B cell (primary cell): ENCODE measurements at regions not wholly inside any gene's neighbourhood (a gene's known extent, or its start where the extent isn't known, plus 50 kb on each side); places are given as distances from the start of the nearest gene placed in this dataset.

Experiments
- ATAC-seq: fragments of 200-7000 bp; cut with Tn5 transposase; one replicate; pipeline ENCODE4 v1.10.0; 2021; ENCODE audit warnings: low read depth, mild to moderate bottlenecking, moderate number of reproducible peaks, moderate library complexity
- CTCF ChIA-PET: fragments of 350-600 bp; sonication (Branson Sonifier 250); formaldehyde crosslinking; loops from one replicate; lab custom pipeline; 2021; ENCODE audit warnings: antibody characterized with exemption, inconsistent platforms; lab: Charles Lee
- POLR2A ChIA-PET: fragments of 350-600 bp; sonication (Branson Sonifier 250); formaldehyde crosslinking; loops from one replicate; lab custom pipeline; 2021; ENCODE audit warnings: antibody characterized with exemption; lab: Charles Lee
- DNase-seq: peaks from one replicate; pipeline ENCODE4 v3.0.0; 2013
- H2AFZ ChIP-seq: 2 replicates; pipeline ENCODE4 v1.6.1; 2012; ENCODE audit warnings: mild to moderate bottlenecking, low read depth, low read length; ENCODE audit not compliant: insufficient read depth, poor library complexity, severe bottlenecking
- H3K27ac ChIP-seq, 2 donors: 1 replicate in 1 of 2; 2 replicates in 1 of 2; pipeline ENCODE4 v1.5.1; 2012 to 2013; ENCODE audit warnings: low read length in 2 of 2, mild to moderate bottlenecking in 2 of 2, moderate library complexity in 1 of 2
- H3K27me3 ChIP-seq, 4 experiments: fragments of 200-600 bp in 1 of 4; sonication (generic) in 1 of 4; replicated peaks in 1 of 4; 1 replicate in 2 of 4; 2 replicates in 2 of 4; pipeline versions ENCODE4 v1.6.1 to v1.7.0; 2013 to 2016; ENCODE audit warnings: low read length in 3 of 4, mild to moderate bottlenecking in 2 of 4, mixed read lengths in 1 of 4, moderate library complexity in 1 of 4; ENCODE audit not compliant: insufficient read depth in 4 of 4, control insufficient read depth in 3 of 4; ENCODE audit errors: control extremely low read depth in 1 of 4
- H3K36me3 ChIP-seq, 2 experiments: replicated peaks in 1 of 2; 1 replicate in 1 of 2; 2 replicates in 1 of 2; pipeline versions ENCODE4 v1.6.1 to v1.7.1; 2013; ENCODE audit warnings: low read length in 1 of 2; ENCODE audit not compliant: insufficient read depth in 2 of 2, control insufficient read depth in 1 of 2; ENCODE audit errors: control extremely low read depth in 1 of 2, extremely low read depth in 1 of 2
- H3K4me1 ChIP-seq, 2 donors: fragments of 200-600 bp in 1 of 2; sonication (generic) in 1 of 2; 1 replicate in 1 of 2; 2 replicates in 1 of 2; pipeline versions ENCODE4 v1.5.1 to v1.6.1; 2013 to 2017; ENCODE audit warnings: low read length in 2 of 2; ENCODE audit not compliant: control insufficient read depth in 2 of 2, insufficient read depth in 2 of 2
- H3K4me2 ChIP-seq: replicated peaks from 2 replicates; pipeline ENCODE3; 2012; ENCODE audit warnings: mild to moderate bottlenecking, low read depth, low read length; ENCODE audit not compliant: poor library complexity, severe bottlenecking
- H3K4me3 ChIP-seq, 5 experiments: fragments of 200-600 bp in 1 of 5; sonication (generic) in 1 of 5; 1 replicate in 3 of 5; 2 replicates in 2 of 5; pipeline versions ENCODE4 v1.5.1 to v1.7.0; 2011 to 2016; ENCODE audit warnings: low read length in 4 of 5, mild to moderate bottlenecking in 4 of 5, low read depth in 2 of 5, control low read depth in 1 of 5, moderate library complexity in 1 of 5; ENCODE audit not compliant: insufficient read depth in 1 of 5; ENCODE audit errors: control extremely low read depth in 1 of 5, extremely low read depth in 1 of 5
- H3K79me2 ChIP-seq: fragments of 200-600 bp; sonication (generic); one replicate; pipeline ENCODE4 v1.6.0; 2016; ENCODE audit warnings: low read length; ENCODE audit not compliant: control insufficient read depth, insufficient read depth
- H3K9ac ChIP-seq: fragments of 200-600 bp; sonication (generic); 2 replicates; pipeline ENCODE4 v1.6.1; 2017; ENCODE audit warnings: mild to moderate bottlenecking, low read length, moderate library complexity
- H3K9me3 ChIP-seq, 3 donors: one replicate each; pipeline versions ENCODE4 v1.6.1 to v1.7.1; 2013; ENCODE audit warnings: low read length in 2 of 3; ENCODE audit not compliant: control insufficient read depth in 2 of 3, insufficient read depth in 1 of 3; ENCODE audit errors: control extremely low read depth in 1 of 3
- H4K20me1 ChIP-seq: 2 replicates; pipeline ENCODE4 v1.6.0; 2012; ENCODE audit warnings: mild to moderate bottlenecking, low read length; ENCODE audit not compliant: insufficient read depth, control insufficient read depth, poor library complexity, severe bottlenecking
- H3K27ac Mint-ChIP-seq: one replicate; pipeline ENCODE4 v1.8.0; 2021; ENCODE audit warnings: mixed read lengths
- H3K27me3 Mint-ChIP-seq: one replicate; pipeline ENCODE4 v1.8.0; 2021; ENCODE audit warnings: mixed read lengths
- H3K4me1 Mint-ChIP-seq: one replicate; pipeline ENCODE4 v1.8.0; 2021; ENCODE audit warnings: mixed read lengths
- H3K4me3 Mint-ChIP-seq: one replicate; pipeline ENCODE4 v1.8.0; 2021; ENCODE audit warnings: mixed read lengths
- H3K9me3 Mint-ChIP-seq: one replicate; pipeline ENCODE4 v1.8.0; 2022; ENCODE audit warnings: mixed read lengths; ENCODE audit not compliant: insufficient read depth
- CTCF ChIP-seq: fragments of 200-600 bp; IDR thresholded peaks from one replicate; pipeline ENCODE4 v1.8.0; 2022; ENCODE audit warnings: antibody characterized with exemption, mild to moderate bottlenecking
- EZH2 ChIP-seq: IDR thresholded peaks from 2 replicates; pipeline ENCODE4 v1.6.1; 2012; ENCODE audit warnings: borderline replicate concordance, low read depth, mild to moderate bottlenecking, moderate library complexity, low read length; ENCODE audit not compliant: insufficient read depth, poor library complexity, severe bottlenecking
- WGBS: methylation state at CpG from one replicate; pipeline ENCODE4 v1.1.5; 2013; ENCODE audit warnings: missing lambda C conversion rate; ENCODE audit not compliant: insufficient coverage; 5-methylcytosine and 5-hydroxymethylcytosine counted together
- intact Hi-C: fragments of 100-400 bp; cut with micrococcal nuclease; formaldehyde crosslinking; loops from one replicate; pipeline ENCODE4 v1.10.0; 2022

- Histone ChIP-seq H2AFZ (no peak overlapping the region), H3K9me3 (no peaks in the 10 kb centered on the region), H3K4me1 (no peaks in the 10 kb centered on the region), H4K20me1 (no peaks in the 10 kb centered on the region), H3K4me3 (no peak overlapping the region), H3K27me3 (no peaks in the 10 kb centered on the region), H3K79me2 (no peaks in the 10 kb centered on the region), H3K36me3 (no peaks in the 10 kb centered on the region), H3K27ac (no peak overlapping the region), H3K9ac (no peak overlapping the region), H3K4me2 (no peak overlapping the region)
- POLR2A ChIA-PET: no interaction called here
- Mint-ChIP-seq H3K27ac (no peak overlapping the region), H3K27me3 (no peaks in the 10 kb centered on the region), H3K9me3 (no peaks in the 10 kb centered on the region), H3K4me1 (no peaks in the 10 kb centered on the region), H3K4me3 (no peak overlapping the region)
- ATAC-seq: no peak
- intact Hi-C loops: no loop called here
- no peak for TF ChIP-seq CTCF
- no peak for TF ChIP-seq EZH2
- CTCF ChIA-PET: no interaction called here
- no peak for DNase-seq
- WGBS: 29% methylated on average over 1 of the region's 2 CpGs
These were observed 121.7 kb upstream of the USP15 start for GRCh38 chr12:62138527-62138926.

- no peaks in the 10 kb centered on the region for H3K36me3 ChIP-seq
- Mint-ChIP-seq H3K27me3 (peaks cover 4% of the 10 kb centered on the region), H3K4me1 (no peaks in the 10 kb centered on the region), H3K4me3 (no peak overlapping the region), H3K9me3 (no peaks in the 10 kb centered on the region), H3K27ac (no peak overlapping the region)
- POLR2A ChIA-PET: no interaction called here
- intact Hi-C loops: no loop called here
- no peak for ATAC-seq
- no peak overlapping the region for H3K4me3 ChIP-seq
- no peak overlapping the region for H3K27ac ChIP-seq
- H3K4me1 ChIP-seq: no peaks in the 10 kb centered on the region
- H3K27me3 ChIP-seq: no peaks in the 10 kb centered on the region
- no peak overlapping the region for H3K9ac ChIP-seq
- TF ChIP-seq CTCF (no peak), EZH2 (no peak)
- 33% methylated on average over 1 of the region's 3 CpGs for WGBS
- no peak overlapping the region for H2AFZ ChIP-seq
- no peak for DNase-seq
- CTCF ChIA-PET: no interaction called here
- no peaks in the 10 kb centered on the region for H4K20me1 ChIP-seq
- H3K9me3 ChIP-seq: no peaks in the 10 kb centered on the region
- H3K79me2 ChIP-seq: no peaks in the 10 kb centered on the region
- H3K4me2 ChIP-seq: no peak overlapping the region
These were observed 113.9 kb upstream of the USP15 start for GRCh38 chr12:62146318-62146717.
